T-helper 9 cell (primary cell): ENCODE measurements at regions not wholly inside any gene's neighbourhood (a gene's known extent, or its start where the extent isn't known, plus 50 kb on each side); places are given as distances from the start of the nearest gene placed in this dataset.
"Not testable (repeated sequence)": the region's sequence is repeated elsewhere in the genome, so short reads cannot be mapped to it uniquely, and the experiment has no call there.

Experiments used
- DNase-seq: peaks from one replicate; pipeline ENCODE4 v3.0.0-alpha.2; 2020

- no peak for DNase-seq
Measured at GRCh38 chr3:25897019-25897418, 107.1 kb downstream of the OXSM start.

GRCh38 chr3:25899352-25900101 is 109.6 kb downstream of the OXSM start:
- DNase-seq, result no peak

- DNase-seq, result no peak
Measured at GRCh38 chr3:25900161-25900560, 110.3 kb downstream of the OXSM start.

- DNase-seq, result no peak
Measured at GRCh38 chr3:25901796-25902195, 111.9 kb downstream of the OXSM start.

GRCh38 chr3:25902586-25902985 is 112.7 kb downstream of the OXSM start:
- no peak for DNase-seq

GRCh38 chr3:25903371-25904129 is 113.7 kb downstream of the OXSM start:
- DNase-seq, result no peak

- DNase-seq, result no peak
Measured at GRCh38 chr3:25904206-25904605, 114.3 kb downstream of the OXSM start.

GRCh38 chr3:25906132-25906906 is 116.4 kb downstream of the OXSM start:
- no peak for DNase-seq

- DNase-seq, result no peak
Measured at GRCh38 chr3:25907081-25907480, 117.2 kb downstream of the OXSM start.

GRCh38 chr3:25910105-25910504 is 120.2 kb downstream of the OXSM start:
- no peak for DNase-seq

- peak; percentile 16 for DNase-seq
Measured at GRCh38 chr3:25910997-25911396, 121.1 kb downstream of the OXSM start.

- no peak for DNase-seq
Measured at GRCh38 chr3:25911525-25912295, 121.8 kb downstream of the OXSM start.

GRCh38 chr3:25913179-25913578 is 123.3 kb downstream of the OXSM start:
- no peak for DNase-seq

- DNase-seq, result no peak
Measured at GRCh38 chr3:25915673-25916072, 125.8 kb downstream of the OXSM start.

- DNase-seq, result no peak
Measured at GRCh38 chr3:25916321-25916720, 126.4 kb downstream of the OXSM start.

- not testable (repeated sequence) for DNase-seq
Measured at GRCh38 chr3:25931967-25932366, 142.1 kb downstream of the OXSM start.

- DNase-seq, result no peak
Measured at GRCh38 chr3:25938566-25939325, 148.9 kb downstream of the OXSM start.

GRCh38 chr3:25940935-25941334 is 151.0 kb downstream of the OXSM start:
- DNase-seq, result no peak

GRCh38 chr3:25944329-25944728 is 154.4 kb downstream of the OXSM start:
- DNase-seq, result no peak

GRCh38 chr3:25945366-25945765 is 155.5 kb downstream of the OXSM start:
- DNase-seq, result no peak

GRCh38 chr3:25945836-25946235 is 155.9 kb downstream of the OXSM start:
- no peak for DNase-seq

GRCh38 chr3:25952133-25952532 is 162.2 kb downstream of the OXSM start:
- no peak for DNase-seq
